HG02973 (cell line): ENCODE measurements at regions not wholly inside any gene's neighbourhood (a gene's known extent, or its start where the extent isn't known, plus 50 kb on each side); places are given as distances from the start of the nearest gene placed in this dataset.

Experiments used
- ATAC-seq: cut with Tn5 transposase; IDR thresholded peaks from one replicate; pipeline ENCODE4 v1.9.1; 2021; ENCODE audit warnings: moderate library complexity; ENCODE audit not compliant: unreplicated experiment

- no peak for ATAC-seq
Observed at GRCh38 chr7:93016681-93017381, 100.9 kb downstream of the SAMD9 start.

GRCh38 chr7:93015779-93016481, 101.8 kb downstream of the SAMD9 start:
- no peak for ATAC-seq

- ATAC-seq = no peak
Observed at GRCh38 chr7:93015101-93015778, 102.5 kb downstream of the SAMD9 start.

GRCh38 chr7:93014410-93014809, 103.4 kb downstream of the SAMD9 start:
- no peak for ATAC-seq

GRCh38 chr7:93013446-93014061, 104.2 kb downstream of the SAMD9 start:
- no peak for ATAC-seq

- no peak for ATAC-seq
Observed at GRCh38 chr7:93011351-93012294, 106.2 kb downstream of the SAMD9 start.

GRCh38 chr7:93008833-93009232, 108.9 kb downstream of the SAMD9 start:
- no peak for ATAC-seq

- no peak for ATAC-seq
Observed at GRCh38 chr7:93006480-93007095, 111.2 kb downstream of the SAMD9 start.

GRCh38 chr7:93004906-93005305, 112.9 kb downstream of the SAMD9 start:
- no peak for ATAC-seq

GRCh38 chr7:92997719-92998118, 120.1 kb downstream of the SAMD9 start:
- ATAC-seq = no peak

GRCh38 chr7:92997152-92997551, 120.6 kb downstream of the SAMD9 start:
- no peak for ATAC-seq

- ATAC-seq = no peak
Observed at GRCh38 chr7:92994901-92995300, 122.9 kb downstream of the SAMD9 start.

- ATAC-seq = no peak
Observed at GRCh38 chr7:92992932-92993331, 124.8 kb downstream of the SAMD9 start.

GRCh38 chr7:92992483-92992882, 125.3 kb downstream of the SAMD9 start:
- ATAC-seq = no peak

- no peak for ATAC-seq
Observed at GRCh38 chr7:92991190-92991589, 126.6 kb downstream of the SAMD9 start.

- no peak for ATAC-seq
Observed at GRCh38 chr7:92988941-92989545, 128.7 kb downstream of the SAMD9 start.

- no peak for ATAC-seq
Observed at GRCh38 chr7:92988051-92988450, 129.7 kb downstream of the SAMD9 start.

GRCh38 chr7:92987538-92987937, 130.2 kb downstream of the SAMD9 start:
- ATAC-seq = no peak

GRCh38 chr7:92987095-92987494, 130.7 kb downstream of the SAMD9 start:
- no peak for ATAC-seq

- no peak for ATAC-seq
Observed at GRCh38 chr7:92982928-92983327, 134.9 kb downstream of the SAMD9 start.
